Coronary artery (tissue), 2 donors: ENCODE measurements at regions not wholly inside any gene's neighbourhood (a gene's known extent, or its start where the extent isn't known, plus 50 kb on each side); places are given as distances from the start of the nearest gene placed in this dataset.
"Not testable (repeated sequence)": the region's sequence is repeated elsewhere in the genome, so short reads cannot be mapped to it uniquely, and the experiment has no call there.

Source experiments
- DNase-seq: peaks from one replicate; pipeline ENCODE4 v3.0.0-alpha.2; 2017; ENCODE audit warnings: low spot score
- H3K27ac ChIP-seq, 2 donors: fragments of 200-600 bp; sonication (generic); one replicate each; pipeline ENCODE4 v1.5.1; 2016 to 2019
- H3K4me3 ChIP-seq: fragments of 200-600 bp; sonication (generic); 2 replicates; pipeline ENCODE4 v1.5.1; 2016; ENCODE audit warnings: mild to moderate bottlenecking, moderate library complexity
- TF ChIP-seq, protein P1 (sequence below): fragments of 200-600 bp; sonication (generic); IDR thresholded peaks from one replicate; pipeline ENCODE4 v1.5.1; 2019; ENCODE audit warnings: antibody characterized with exemption

DNA sequence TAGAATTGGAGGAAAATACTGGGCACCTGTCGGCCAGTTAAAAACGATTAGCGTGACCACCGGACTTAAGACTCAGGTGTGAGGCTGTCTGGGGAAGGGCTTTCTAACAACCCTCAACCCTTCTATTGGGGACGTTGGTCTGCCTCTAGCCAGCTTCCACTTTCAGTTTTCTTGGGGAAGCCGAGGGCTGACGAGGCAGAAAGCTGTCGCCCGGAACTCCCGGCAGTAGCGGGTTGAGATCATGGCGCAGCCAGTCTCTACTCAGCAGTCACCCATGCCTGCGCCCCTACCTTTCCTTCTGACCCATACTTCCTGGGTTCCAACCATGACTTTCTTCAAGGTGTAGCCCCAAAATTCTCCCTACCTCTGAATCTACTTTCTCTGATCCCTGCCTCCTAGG is 1424.1 kb downstream of the SLITRK1 start:
- DNase-seq, result no peak
- TF ChIP-seq, protein P1, sequence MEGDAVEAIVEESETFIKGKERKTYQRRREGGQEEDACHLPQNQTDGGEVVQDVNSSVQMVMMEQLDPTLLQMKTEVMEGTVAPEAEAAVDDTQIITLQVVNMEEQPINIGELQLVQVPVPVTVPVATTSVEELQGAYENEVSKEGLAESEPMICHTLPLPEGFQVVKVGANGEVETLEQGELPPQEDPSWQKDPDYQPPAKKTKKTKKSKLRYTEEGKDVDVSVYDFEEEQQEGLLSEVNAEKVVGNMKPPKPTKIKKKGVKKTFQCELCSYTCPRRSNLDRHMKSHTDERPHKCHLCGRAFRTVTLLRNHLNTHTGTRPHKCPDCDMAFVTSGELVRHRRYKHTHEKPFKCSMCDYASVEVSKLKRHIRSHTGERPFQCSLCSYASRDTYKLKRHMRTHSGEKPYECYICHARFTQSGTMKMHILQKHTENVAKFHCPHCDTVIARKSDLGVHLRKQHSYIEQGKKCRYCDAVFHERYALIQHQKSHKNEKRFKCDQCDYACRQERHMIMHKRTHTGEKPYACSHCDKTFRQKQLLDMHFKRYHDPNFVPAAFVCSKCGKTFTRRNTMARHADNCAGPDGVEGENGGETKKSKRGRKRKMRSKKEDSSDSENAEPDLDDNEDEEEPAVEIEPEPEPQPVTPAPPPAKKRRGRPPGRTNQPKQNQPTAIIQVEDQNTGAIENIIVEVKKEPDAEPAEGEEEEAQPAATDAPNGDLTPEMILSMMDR, result no peak
- no peak overlapping the region for H3K4me3 ChIP-seq
- H3K27ac ChIP-seq, result no peak overlapping the region

DNA sequence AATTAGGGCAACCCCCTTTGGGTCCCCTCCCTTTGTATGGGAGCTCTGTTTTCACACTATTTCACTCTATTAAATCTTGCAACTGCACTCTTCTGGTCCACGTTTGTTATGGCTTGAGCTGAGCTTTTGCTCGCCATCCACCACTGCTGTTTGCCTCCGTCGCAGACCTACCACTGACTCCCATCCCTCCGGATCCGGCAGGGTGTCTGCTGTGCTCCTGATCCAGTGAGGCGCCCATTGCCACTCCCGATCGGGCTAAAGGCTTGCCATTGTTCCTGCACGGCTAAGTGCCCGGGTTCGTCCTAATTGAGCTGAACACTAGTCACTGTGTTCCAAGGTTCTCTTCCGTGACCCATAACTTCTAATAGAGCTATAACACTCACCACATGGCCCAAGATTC is 1424.7 kb downstream of the SLITRK1 start:
- not testable (repeated sequence) for H3K27ac ChIP-seq, H3K4me3 ChIP-seq, DNase-seq

DNA sequence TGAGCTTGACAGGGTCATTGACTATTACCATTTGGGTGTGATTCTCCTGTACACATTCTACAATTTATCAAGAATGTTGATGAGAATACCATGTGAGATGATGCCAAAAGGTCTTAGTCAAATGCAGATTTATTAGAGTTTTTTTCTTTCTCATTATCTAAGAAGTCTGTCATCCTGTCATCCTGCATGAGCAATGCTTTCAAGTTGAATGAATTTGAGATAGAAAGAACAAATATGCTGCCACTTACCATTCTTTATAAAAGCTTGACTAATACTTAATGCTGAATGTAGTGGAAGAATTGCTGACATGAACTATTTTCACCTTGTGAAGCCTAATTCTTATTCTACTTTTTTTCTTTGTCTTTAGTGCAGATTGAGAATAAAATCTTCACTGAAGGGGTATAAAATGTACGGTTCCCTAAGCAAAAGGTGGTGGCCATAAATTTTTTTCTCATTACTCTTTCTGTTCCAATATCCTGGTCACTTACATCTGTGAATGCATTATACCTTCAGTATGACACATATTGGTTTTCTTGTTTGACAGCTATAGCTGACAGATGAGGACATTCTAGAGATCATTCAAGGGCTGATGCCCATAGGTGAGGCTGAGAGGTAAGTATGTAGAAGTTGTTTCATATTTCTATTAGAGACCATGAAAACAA is 1434.7 kb downstream of the SLITRK1 start:
- no peak for DNase-seq
- Histone ChIP-seq H3K4me3 (no peak overlapping the region), H3K27ac (no peak overlapping the region)
- TF ChIP-seq, protein P1, result no peak

DNA sequence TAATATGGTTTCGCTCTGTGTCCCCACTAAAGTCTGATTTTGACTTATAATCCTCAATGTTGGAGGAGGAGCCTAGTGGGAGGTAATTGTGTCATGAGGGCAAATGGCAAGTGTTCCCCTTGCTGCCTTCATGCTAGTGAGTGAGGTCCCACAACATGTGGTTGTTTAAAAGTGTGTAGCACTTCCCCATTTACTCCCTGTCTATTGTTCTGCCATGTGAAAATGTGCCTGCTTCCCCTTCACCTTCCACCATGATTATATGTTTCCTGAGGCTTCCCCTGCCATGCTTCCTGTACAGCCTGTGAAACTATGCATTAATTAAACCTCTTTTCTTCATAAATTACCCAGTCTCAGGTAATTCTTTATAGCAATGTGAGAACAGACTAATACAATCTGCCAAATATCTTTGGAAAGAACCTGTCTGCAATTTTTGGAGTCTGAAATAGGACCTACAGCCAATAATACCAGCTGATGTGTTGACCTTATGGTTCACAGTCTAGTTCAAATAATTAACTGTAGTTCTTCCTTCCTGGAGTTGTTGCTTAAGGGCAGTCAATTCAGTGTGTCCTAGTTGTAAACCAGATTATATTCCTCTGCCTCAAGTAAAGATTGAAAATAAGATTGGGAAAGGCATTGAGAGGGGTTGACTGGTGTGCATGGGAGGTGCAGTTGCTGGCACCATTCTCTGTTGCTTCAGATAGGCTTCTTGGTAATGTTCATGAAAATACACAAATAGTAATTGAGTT is 1442.9 kb downstream of the SLITRK1 start:
- TF ChIP-seq, protein P1, result no peak
- Histone ChIP-seq H3K27ac (no peak overlapping the region), H3K4me3 (no peak overlapping the region)
- DNase-seq, result no peak

DNA sequence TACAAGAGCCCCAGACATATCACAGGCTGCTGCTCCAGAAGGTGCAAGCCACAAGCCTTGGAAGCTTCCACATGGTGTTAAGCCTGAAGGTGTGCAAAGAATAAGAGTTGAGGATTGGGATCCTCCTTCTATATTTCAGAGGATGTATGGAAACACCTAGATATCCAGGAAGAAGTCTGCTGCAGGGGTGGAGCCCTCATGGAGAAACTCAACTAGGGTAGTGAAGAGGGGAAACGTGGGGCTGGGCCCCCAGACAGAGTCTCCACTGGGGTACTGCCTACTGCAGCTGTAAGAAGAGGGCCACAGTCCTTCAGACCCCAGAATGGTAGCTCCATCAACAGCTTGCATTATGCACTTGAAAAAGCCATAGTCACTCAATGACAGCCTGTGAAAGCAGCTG is 1444.0 kb downstream of the SLITRK1 start:
- Histone ChIP-seq H3K4me3 (no peak overlapping the region), H3K27ac (no peak overlapping the region)
- TF ChIP-seq, protein P1, result no peak

DNA sequence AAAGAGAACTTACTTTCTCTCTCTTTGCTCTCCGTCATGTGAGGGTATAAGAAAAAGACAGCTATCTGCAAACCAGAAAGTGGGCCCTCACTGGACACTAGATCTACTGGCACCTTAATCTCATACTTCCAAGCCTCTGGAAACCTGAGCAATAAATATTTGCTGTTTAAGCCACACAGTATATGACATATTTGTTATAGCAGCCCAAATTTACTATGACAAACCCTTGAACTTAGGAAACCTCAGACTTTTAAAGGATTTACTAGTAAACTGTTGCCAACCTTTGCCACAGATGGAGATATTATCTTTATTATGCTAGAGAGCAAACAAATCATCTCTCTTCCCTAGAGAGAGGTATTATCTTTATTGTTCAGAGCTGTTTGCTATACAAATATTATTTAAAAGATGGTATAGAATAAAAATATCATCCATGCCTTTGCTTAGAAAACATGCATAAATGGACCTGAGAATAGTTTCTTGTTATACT is 1446.1 kb downstream of the SLITRK1 start:
- H3K4me3 ChIP-seq, result no peak overlapping the region
- no peak overlapping the region for H3K27ac ChIP-seq
- DNase-seq, result no peak
- TF ChIP-seq, protein P1, result no peak

More for the DNA sequence above, 1444.0 kb downstream of the SLITRK1 start:
- no peak for DNase-seq

DNA sequence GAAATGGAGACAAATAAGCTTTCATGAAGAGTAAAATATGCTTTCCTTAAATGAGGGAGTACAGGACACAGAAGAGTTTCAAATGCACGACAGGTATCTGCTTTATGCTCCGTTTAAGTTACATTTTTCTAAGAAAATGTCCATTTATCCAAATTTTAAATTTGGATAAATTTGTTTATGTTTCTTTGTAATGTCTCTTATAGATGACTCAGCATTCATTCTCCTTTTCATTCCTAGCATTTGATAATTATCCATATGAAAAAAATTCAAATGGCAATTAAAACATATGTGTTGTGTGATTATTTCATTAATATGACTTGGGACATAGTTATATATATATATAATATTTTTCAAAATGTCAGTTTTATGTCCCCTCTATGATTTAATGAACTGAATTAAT is 1449.3 kb downstream of the SLITRK1 start:
- TF ChIP-seq, protein P1, result no peak
- Histone ChIP-seq H3K4me3 (no peak overlapping the region), H3K27ac (no peak overlapping the region)
- no peak for DNase-seq
